ENCODE measurements at regions not wholly inside any gene's neighbourhood (a gene's known extent, or its start where the extent isn't known, plus 50 kb on each side); places are given as distances from the start of the nearest gene placed in this dataset.

GRCh38 chr13:71244161-71244560 is 622.8 kb downstream of the DACH1 start:
- POLR2A ChIA-PET (ENCODE audit: unreplicated experiment) = no interaction called here
- H3K4me2 ChIP-seq = no peak overlapping the region

GRCh38 chr13:71242201-71242600 is 624.8 kb downstream of the DACH1 start:
- H2AFZ ChIP-seq = no peak overlapping the region
- no peak overlapping the region for H3K4me3 ChIP-seq
- BruUV-seq (replicated peaks) = no TSS peak
- no peaks in the 10 kb centered on the region for H3K79me2 ChIP-seq (ENCODE audit: low read depth)
- H3K36me3 ChIP-seq (ENCODE audit: low read depth) = no peaks in the 10 kb centered on the region
- no peaks in the 10 kb centered on the region for H3K9me3 ChIP-seq (ENCODE audit: insufficient read depth, low read depth)
- CTCF ChIA-PET = interaction anchor here (1.3 kb wide), 1 partner anchor 636 kb away, joined by 4 read pairs; no protein-coding TSS in a partner anchor
- POLR2A ChIA-PET (ENCODE audit: unreplicated experiment) = no interaction called here
- no peak overlapping the region for H3K27ac ChIP-seq
- H3K4me2 ChIP-seq = no peak overlapping the region
- TF ChIP-seq EZH2 (IDR thresholded peaks at IDR 0.05; ENCODE audit: low read depth) (no peak), CTCF (conservative IDR thresholded peaks at IDR 0.05) (no peak)
- no peaks in the 10 kb centered on the region for H3K4me1 ChIP-seq (replicated peaks; ENCODE audit: insufficient read depth)
- H3F3A ChIP-seq (ENCODE audit: insufficient read depth, low read depth) = no peaks in the 10 kb centered on the region
- no peaks in the 10 kb centered on the region for H3K27me3 ChIP-seq (ENCODE audit: insufficient read depth, low read depth)
- intact Hi-C loops (cut with micrococcal nuclease; ENCODE audit: unreplicated experiment) = loop anchor here (5.0 kb wide), 1 partner anchor 1455 kb away; no protein-coding TSS in a partner anchor
- no peaks in the 10 kb centered on the region for H3K9me2 ChIP-seq (ENCODE audit: insufficient read depth)
- no peak for DNase-seq
- H4K20me1 ChIP-seq (ENCODE audit: insufficient read depth) = no peaks in the 10 kb centered on the region

More at GRCh38 chr13:71244161-71244560, 622.8 kb downstream of the DACH1 start:
- TF ChIP-seq EZH2 (IDR thresholded peaks at IDR 0.05; ENCODE audit: low read depth) (no peak), CTCF (conservative IDR thresholded peaks at IDR 0.05) (no peak)
- Histone ChIP-seq H3K4me3 (no peak overlapping the region), H3K79me2 (ENCODE audit: low read depth) (no peaks in the 10 kb centered on the region), H3K27ac (no peak overlapping the region), H3K9me3 (ENCODE audit: insufficient read depth, low read depth) (no peaks in the 10 kb centered on the region), H2AFZ (no peak overlapping the region), H3F3A (ENCODE audit: insufficient read depth, low read depth) (no peaks in the 10 kb centered on the region), H4K20me1 (ENCODE audit: insufficient read depth) (no peaks in the 10 kb centered on the region), H3K9me2 (ENCODE audit: insufficient read depth) (no peaks in the 10 kb centered on the region), H3K4me1 (replicated peaks; ENCODE audit: insufficient read depth) (no peaks in the 10 kb centered on the region), H3K27me3 (ENCODE audit: insufficient read depth, low read depth) (no peaks in the 10 kb centered on the region), H3K36me3 (ENCODE audit: low read depth) (no peaks in the 10 kb centered on the region)
- no peak for DNase-seq
- CTCF ChIA-PET = no interaction called here
- BruUV-seq (replicated peaks) = no TSS peak
- intact Hi-C loops (cut with micrococcal nuclease; ENCODE audit: unreplicated experiment) = loop anchor here (5.0 kb wide), 1 partner anchor 1453 kb away; no protein-coding TSS in a partner anchor

GRCh38 chr13:71240911-71241310 is 626.1 kb downstream of the DACH1 start:
- Histone ChIP-seq H3F3A (ENCODE audit: insufficient read depth, low read depth) (no peaks in the 10 kb centered on the region), H3K4me2 (no peak overlapping the region), H3K27me3 (ENCODE audit: insufficient read depth, low read depth) (no peaks in the 10 kb centered on the region), H2AFZ (no peak overlapping the region), H3K9me3 (ENCODE audit: insufficient read depth, low read depth) (no peaks in the 10 kb centered on the region), H3K79me2 (ENCODE audit: low read depth) (no peaks in the 10 kb centered on the region), H3K4me1 (replicated peaks; ENCODE audit: insufficient read depth) (no peaks in the 10 kb centered on the region), H3K9me2 (ENCODE audit: insufficient read depth) (no peaks in the 10 kb centered on the region), H3K27ac (no peak overlapping the region), H3K4me3 (no peak overlapping the region), H3K36me3 (ENCODE audit: low read depth) (no peaks in the 10 kb centered on the region), H4K20me1 (ENCODE audit: insufficient read depth) (no peaks in the 10 kb centered on the region)
- CTCF ChIA-PET = interaction anchor here (1.3 kb wide), 1 partner anchor 637 kb away, joined by 4 read pairs; no protein-coding TSS in a partner anchor
- BruUV-seq (replicated peaks) = no TSS peak
- intact Hi-C loops (cut with micrococcal nuclease; ENCODE audit: unreplicated experiment) = loop anchor here (5.0 kb wide), 1 partner anchor 1456 kb away; no protein-coding TSS in a partner anchor
- POLR2A ChIA-PET (ENCODE audit: unreplicated experiment) = no interaction called here
- DNase-seq = no peak
- TF ChIP-seq CTCF (conservative IDR thresholded peaks at IDR 0.05) = no peak; the same call in 1 of the 2 replicates
- no peak for TF ChIP-seq EZH2 (IDR thresholded peaks at IDR 0.05; ENCODE audit: low read depth)

Measured in PC-9 (cell line).